ENCODE measurements at regions not wholly inside any gene's neighbourhood (a gene's known extent, or its start where the extent isn't known, plus 50 kb on each side); places are given as distances from the start of the nearest gene placed in this dataset.

- Histone ChIP-seq H3K27me3 (ENCODE audit: control insufficient read depth, extremely low read depth, insufficient read depth, low read length) (no peaks in the 10 kb centered on the region), H3K9me1 (ENCODE audit: control insufficient read depth, extremely low read depth, insufficient read depth, low read length) (no peaks in the 10 kb centered on the region), H3K4me2 (ENCODE audit: control insufficient read depth, extremely low read depth, insufficient read depth, low read depth, low read length) (no peak overlapping the region), H2AFZ (ENCODE audit: control insufficient read depth, low read length) (no peak overlapping the region), H3K36me3 (ENCODE audit: control insufficient read depth in 2 of 2, extremely low read depth in 1 of 2, insufficient read depth in 2 of 2, low read length in 2 of 2) (no peaks in the 10 kb centered on the region), H3K4me1 (ENCODE audit: control insufficient read depth, extremely low read depth, insufficient read depth, low read length) (no peaks in the 10 kb centered on the region), H3K9me3 (ENCODE audit: control insufficient read depth, low read depth, low read length) (no peaks in the 10 kb centered on the region), H3K27ac (ENCODE audit: control insufficient read depth, insufficient read depth, low read length) (no peak overlapping the region), H3K9ac (ENCODE audit: control insufficient read depth, extremely low read depth, insufficient read depth, low read length) (no peak overlapping the region), H4K20me1 (ENCODE audit: control insufficient read depth, extremely low read depth, insufficient read depth, low read length) (no peaks in the 10 kb centered on the region), H3K79me2 (ENCODE audit: control insufficient read depth, insufficient read depth, low read length) (no peaks in the 10 kb centered on the region), H3K4me3 (ENCODE audit: control insufficient read depth in 2 of 3, extremely low read depth in 1 of 3, insufficient read depth in 2 of 3, low read depth in 1 of 3, low read length in 3 of 3) (no peak overlapping the region)
- TF ChIP-seq CTCF (optimal IDR thresholded peaks at IDR 0.05 in 1 of 3, IDR thresholded peaks at IDR 0.05 in 1 of 3, conservative IDR thresholded peaks at IDR 0.05 in 1 of 3; ENCODE audit: extremely low read depth in 1 of 3, insufficient read depth in 2 of 3, low read length in 3 of 3) (no peak), EZH2 (IDR thresholded peaks at IDR 0.05; ENCODE audit: low read length) (no peak)
- dilution Hi-C loops (cut with MboI; ENCODE audit: extremely low pct_ligation_motif_present, low sequenced_read_pairs) = no loop called here
- FAIRE-seq (no peak), DNase-seq (ENCODE audit: low read depth, low spot score) (no peak)
These were observed 93.5 kb upstream of the GSC start for GRCh38 chr14:94863366-94863765.

DNA sequence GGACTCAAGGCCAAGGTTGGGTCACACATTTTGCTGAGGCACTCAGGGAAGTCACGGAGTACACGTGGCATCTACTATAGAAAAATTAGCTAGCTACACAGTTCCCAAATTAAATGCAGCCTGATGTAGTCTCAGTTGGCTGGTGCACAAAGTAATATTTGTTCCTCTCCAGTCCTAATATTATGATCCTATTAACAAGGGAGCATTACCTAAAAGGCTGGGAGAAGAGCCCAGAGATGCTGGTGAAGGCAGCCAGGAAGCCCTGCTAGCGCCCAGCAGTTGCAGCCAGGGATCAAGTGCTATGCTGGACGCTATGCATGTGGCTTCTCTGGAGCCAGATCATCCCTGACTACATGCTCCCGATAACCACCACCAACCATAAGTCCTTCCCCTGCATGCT is 88.0 kb upstream of the GSC start:
- DNase-seq (ENCODE audit: low read depth, low spot score) = no peak
- H3K4me3 ChIP-seq (ENCODE audit: control insufficient read depth in 2 of 3, extremely low read depth in 1 of 3, insufficient read depth in 2 of 3, low read depth in 1 of 3, low read length in 3 of 3) = no peak overlapping the region
- no peak for FAIRE-seq
- H3K9me1 ChIP-seq (ENCODE audit: control insufficient read depth, extremely low read depth, insufficient read depth, low read length) = no peaks in the 10 kb centered on the region
- no peak overlapping the region for H3K4me2 ChIP-seq (ENCODE audit: control insufficient read depth, extremely low read depth, insufficient read depth, low read depth, low read length)
- no peak overlapping the region for H2AFZ ChIP-seq (ENCODE audit: control insufficient read depth, low read length)
- no peaks in the 10 kb centered on the region for H4K20me1 ChIP-seq (ENCODE audit: control insufficient read depth, extremely low read depth, insufficient read depth, low read length)
- no peak overlapping the region for H3K9ac ChIP-seq (ENCODE audit: control insufficient read depth, extremely low read depth, insufficient read depth, low read length)
- peaks cover 4% of the 10 kb centered on the region for H3K9me3 ChIP-seq (ENCODE audit: control insufficient read depth, low read depth, low read length)
- H3K27ac ChIP-seq (ENCODE audit: control insufficient read depth, insufficient read depth, low read length) = no peak overlapping the region
- no peak for TF ChIP-seq CTCF (optimal IDR thresholded peaks at IDR 0.05 in 1 of 3, IDR thresholded peaks at IDR 0.05 in 1 of 3, conservative IDR thresholded peaks at IDR 0.05 in 1 of 3; ENCODE audit: extremely low read depth in 1 of 3, insufficient read depth in 2 of 3, low read length in 3 of 3)
- no peak for TF ChIP-seq EZH2 (IDR thresholded peaks at IDR 0.05; ENCODE audit: low read length)
- H3K4me1 ChIP-seq (ENCODE audit: control insufficient read depth, extremely low read depth, insufficient read depth, low read length) = no peaks in the 10 kb centered on the region
- no peaks in the 10 kb centered on the region for H3K36me3 ChIP-seq (ENCODE audit: control insufficient read depth in 2 of 2, extremely low read depth in 1 of 2, insufficient read depth in 2 of 2, low read length in 2 of 2)
- no peaks in the 10 kb centered on the region for H3K27me3 ChIP-seq (ENCODE audit: control insufficient read depth, extremely low read depth, insufficient read depth, low read length)
- H3K79me2 ChIP-seq (ENCODE audit: control insufficient read depth, insufficient read depth, low read length) = no peaks in the 10 kb centered on the region
- dilution Hi-C loops (cut with MboI; ENCODE audit: extremely low pct_ligation_motif_present, low sequenced_read_pairs) = no loop called here

Measured in keratinocyte (primary cell).